ENCODE measurements at regions not wholly inside any gene's neighbourhood (a gene's known extent, or its start where the extent isn't known, plus 50 kb on each side); places are given as distances from the start of the nearest gene placed in this dataset.
"Not testable (repeated sequence)": the region's sequence is repeated elsewhere in the genome, so short reads cannot be mapped to it uniquely, and the experiment has no call there.

DNA sequence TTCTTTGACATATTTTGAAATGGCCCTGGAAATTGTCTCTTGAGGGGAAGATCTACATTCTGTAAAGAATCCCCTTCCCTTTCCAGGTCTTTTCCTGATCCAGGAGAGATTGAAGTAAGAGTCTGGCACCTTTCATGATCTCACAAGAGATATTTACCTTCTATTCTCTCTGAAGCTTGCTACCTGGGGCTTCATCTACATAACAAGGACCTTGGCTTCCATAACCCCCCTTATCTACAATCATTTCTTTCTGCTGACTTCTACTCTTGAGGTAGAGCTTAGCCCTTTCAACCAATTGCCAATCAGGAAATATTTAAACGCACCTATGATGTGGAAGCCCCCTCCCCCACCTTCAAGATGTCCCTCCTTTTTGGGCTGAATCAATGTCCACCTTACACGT lies 383.7 kb upstream of the MAGEB18 start:
- H3K27me3 ChIP-seq (ENCODE audit: low read length) = no peaks in the 10 kb centered on the region
- ChIA-PET CTCF (no interaction called here), POLR2A (ENCODE audit: unreplicated experiment) (no interaction called here)
- H3K4me1 ChIP-seq (ENCODE audit: insufficient read depth, low read length) = no peaks in the 10 kb centered on the region
- H2AFZ ChIP-seq (ENCODE audit: low read length) = no peak overlapping the region
- intact Hi-C loops (cut with micrococcal nuclease) = no loop called here
- H3K9me2 ChIP-seq (replicated peaks; ENCODE audit: low read length) = no peaks in the 10 kb centered on the region
- TF ChIP-seq EZH2phosphoT487 (IDR thresholded peaks at IDR 0.05; ENCODE audit: borderline replicate concordance, low read length) (no peak), EZH2 (IDR thresholded peaks at IDR 0.05; ENCODE audit: low read length, unreplicated experiment) (no peak)
- H3K9ac ChIP-seq (ENCODE audit: low read length) = no peak overlapping the region
- H3K4me3 ChIP-seq (ENCODE audit: low read length) = no peak overlapping the region
- H3K36me3 ChIP-seq (ENCODE audit: low read depth, low read length) = no peaks in the 10 kb centered on the region
- no peaks in the 10 kb centered on the region for H3F3A ChIP-seq (ENCODE audit: low read length, unreplicated experiment)
- H3K79me2 ChIP-seq (ENCODE audit: low read length) = no peaks in the 10 kb centered on the region
- H3K9me3 ChIP-seq (ENCODE audit: low read length) = no peaks in the 10 kb centered on the region
- H3K4me2 ChIP-seq (ENCODE audit: low read length) = no peak overlapping the region
- H4K20me1 ChIP-seq (ENCODE audit: low read length) = no peaks in the 10 kb centered on the region
- no peak for ATAC-seq
- BruUV-seq (replicated peaks) = no TSS peak
- no peak for DNase-seq
- H3K27ac ChIP-seq (ENCODE audit: low read length) = no peak overlapping the region

- TF ChIP-seq EZH2phosphoT487 (IDR thresholded peaks at IDR 0.05; ENCODE audit: borderline replicate concordance, low read length) (no peak), EZH2 (IDR thresholded peaks at IDR 0.05; ENCODE audit: low read length, unreplicated experiment) (no peak)
- TF ChIP-seq, protein P1, sequence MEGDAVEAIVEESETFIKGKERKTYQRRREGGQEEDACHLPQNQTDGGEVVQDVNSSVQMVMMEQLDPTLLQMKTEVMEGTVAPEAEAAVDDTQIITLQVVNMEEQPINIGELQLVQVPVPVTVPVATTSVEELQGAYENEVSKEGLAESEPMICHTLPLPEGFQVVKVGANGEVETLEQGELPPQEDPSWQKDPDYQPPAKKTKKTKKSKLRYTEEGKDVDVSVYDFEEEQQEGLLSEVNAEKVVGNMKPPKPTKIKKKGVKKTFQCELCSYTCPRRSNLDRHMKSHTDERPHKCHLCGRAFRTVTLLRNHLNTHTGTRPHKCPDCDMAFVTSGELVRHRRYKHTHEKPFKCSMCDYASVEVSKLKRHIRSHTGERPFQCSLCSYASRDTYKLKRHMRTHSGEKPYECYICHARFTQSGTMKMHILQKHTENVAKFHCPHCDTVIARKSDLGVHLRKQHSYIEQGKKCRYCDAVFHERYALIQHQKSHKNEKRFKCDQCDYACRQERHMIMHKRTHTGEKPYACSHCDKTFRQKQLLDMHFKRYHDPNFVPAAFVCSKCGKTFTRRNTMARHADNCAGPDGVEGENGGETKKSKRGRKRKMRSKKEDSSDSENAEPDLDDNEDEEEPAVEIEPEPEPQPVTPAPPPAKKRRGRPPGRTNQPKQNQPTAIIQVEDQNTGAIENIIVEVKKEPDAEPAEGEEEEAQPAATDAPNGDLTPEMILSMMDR (conservative IDR thresholded peaks at IDR 0.05; ENCODE audit: low read depth, low read length) = no peak
- intact Hi-C loops (cut with micrococcal nuclease) = no loop called here
Observed at GRCh38 chrX:25755194-25755593, 382.9 kb upstream of the MAGEB18 start.

DNA sequence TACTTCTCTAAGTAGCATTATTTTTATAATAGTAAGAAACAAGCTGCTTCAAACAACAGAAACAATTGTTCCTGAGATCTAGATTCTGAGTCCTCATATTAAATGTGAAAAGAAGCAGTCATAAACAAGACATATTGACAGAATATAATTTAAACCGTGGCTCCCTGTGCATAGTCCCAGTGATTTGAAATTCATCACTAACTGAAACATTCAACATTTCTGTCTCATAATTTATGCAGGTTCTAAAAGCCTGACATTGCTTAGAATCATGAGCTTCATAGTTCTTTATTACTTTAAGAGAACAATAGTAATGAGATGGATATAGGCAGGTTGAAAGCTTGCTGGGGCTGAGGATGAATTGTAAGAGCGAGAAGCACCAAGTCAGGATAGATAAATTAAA lies 375.5 kb upstream of the MAGEB18 start:
- H3K4me3 ChIP-seq (ENCODE audit: low read length) = no peak overlapping the region

More at GRCh38 chrX:25755194-25755593, 382.9 kb upstream of the MAGEB18 start:
- Histone ChIP-seq H3K9ac (ENCODE audit: low read length) (no peak overlapping the region), H3K9me2 (replicated peaks; ENCODE audit: low read length) (no peaks in the 10 kb centered on the region), H2AFZ (ENCODE audit: low read length) (no peak overlapping the region), H3K27ac (ENCODE audit: low read length) (no peak overlapping the region), H4K20me1 (ENCODE audit: low read length) (no peaks in the 10 kb centered on the region), H3K4me3 (ENCODE audit: low read length) (no peak overlapping the region), H3F3A (ENCODE audit: low read length, unreplicated experiment) (no peaks in the 10 kb centered on the region), H3K9me3 (ENCODE audit: low read length) (no peaks in the 10 kb centered on the region), H3K27me3 (ENCODE audit: low read length) (no peaks in the 10 kb centered on the region), H3K36me3 (ENCODE audit: low read depth, low read length) (no peaks in the 10 kb centered on the region), H3K4me1 (ENCODE audit: insufficient read depth, low read length) (no peaks in the 10 kb centered on the region), H3K4me2 (ENCODE audit: low read length) (no peak overlapping the region), H3K79me2 (ENCODE audit: low read length) (no peaks in the 10 kb centered on the region)
- no peak for ATAC-seq
- CTCF ChIA-PET = no interaction called here
- DNase-seq = no peak
- BruUV-seq (replicated peaks) = no TSS peak
- POLR2A ChIA-PET (ENCODE audit: unreplicated experiment) = no interaction called here

DNA sequence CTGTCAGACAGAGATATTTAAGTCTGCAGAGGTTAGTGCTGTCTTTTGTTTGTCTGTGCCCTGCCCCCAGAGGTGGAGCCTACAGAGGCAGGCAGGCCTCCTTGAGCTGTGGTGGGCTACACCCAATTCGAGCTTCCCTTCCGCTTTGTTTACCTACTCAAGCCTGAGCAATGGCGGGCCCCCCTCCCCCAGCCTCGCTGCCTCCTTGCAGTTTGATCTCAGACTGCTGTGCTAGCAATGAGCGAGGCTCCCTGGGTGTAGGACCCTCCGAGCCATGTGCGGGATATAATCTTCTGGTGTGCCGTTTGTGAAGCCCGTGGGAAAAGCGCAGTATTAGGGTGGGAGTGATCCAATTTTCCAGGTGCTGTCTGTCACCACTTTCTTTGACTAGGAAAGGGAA lies 366.3 kb upstream of the MAGEB18 start:
- H3K4me3 ChIP-seq (ENCODE audit: low read length); H3F3A ChIP-seq (ENCODE audit: low read length, unreplicated experiment); H3K9ac ChIP-seq (ENCODE audit: low read length); intact Hi-C loops (cut with micrococcal nuclease); H3K9me3 ChIP-seq (ENCODE audit: low read length); DNase-seq; H3K79me2 ChIP-seq (ENCODE audit: low read length); H4K20me1 ChIP-seq (ENCODE audit: low read length); H2AFZ ChIP-seq (ENCODE audit: low read length); POLR2A ChIA-PET (ENCODE audit: unreplicated experiment); H3K27ac ChIP-seq (ENCODE audit: low read length); H3K4me1 ChIP-seq (ENCODE audit: insufficient read depth, low read length); H3K36me3 ChIP-seq (ENCODE audit: low read depth, low read length); BruUV-seq (replicated peaks); CTCF ChIA-PET; H3K9me2 ChIP-seq (replicated peaks; ENCODE audit: low read length); H3K4me2 ChIP-seq (ENCODE audit: low read length); H3K27me3 ChIP-seq (ENCODE audit: low read length); ATAC-seq: not testable (repeated sequence)

More for the DNA sequence above, 375.5 kb upstream of the MAGEB18 start:
- Histone ChIP-seq H4K20me1 (ENCODE audit: low read length) (no peaks in the 10 kb centered on the region), H2AFZ (ENCODE audit: low read length) (no peak overlapping the region), H3K9me3 (ENCODE audit: low read length) (no peaks in the 10 kb centered on the region), H3K27ac (ENCODE audit: low read length) (no peak overlapping the region), H3K4me1 (ENCODE audit: insufficient read depth, low read length) (no peaks in the 10 kb centered on the region), H3K4me2 (ENCODE audit: low read length) (no peak overlapping the region), H3K79me2 (ENCODE audit: low read length) (no peaks in the 10 kb centered on the region), H3K27me3 (ENCODE audit: low read length) (no peaks in the 10 kb centered on the region), H3K9me2 (replicated peaks; ENCODE audit: low read length) (no peaks in the 10 kb centered on the region), H3K36me3 (ENCODE audit: low read depth, low read length) (no peaks in the 10 kb centered on the region), H3K9ac (ENCODE audit: low read length) (no peak overlapping the region), H3F3A (ENCODE audit: low read length, unreplicated experiment) (no peaks in the 10 kb centered on the region)
- BruUV-seq (replicated peaks) = no TSS peak
- POLR2A ChIA-PET (ENCODE audit: unreplicated experiment) = no interaction called here
- CTCF ChIA-PET = no interaction called here
- TF ChIP-seq EZH2phosphoT487 (IDR thresholded peaks at IDR 0.05; ENCODE audit: borderline replicate concordance, low read length) (no peak), EZH2 (IDR thresholded peaks at IDR 0.05; ENCODE audit: low read length, unreplicated experiment) (no peak)
- TF ChIP-seq, protein P1 (conservative IDR thresholded peaks at IDR 0.05; ENCODE audit: low read depth, low read length) = no peak
- DNase-seq = no peak
- ATAC-seq = no peak
- intact Hi-C loops (cut with micrococcal nuclease) = no loop called here

- intact Hi-C loops (cut with micrococcal nuclease) = not testable (repeated sequence)
Observed at GRCh38 chrX:25797796-25798195, 340.3 kb upstream of the MAGEB18 start.

More at GRCh38 chrX:25797796-25798195, 340.3 kb upstream of the MAGEB18 start:
- H3F3A ChIP-seq (ENCODE audit: low read length, unreplicated experiment); H3K9me2 ChIP-seq (replicated peaks; ENCODE audit: low read length); H2AFZ ChIP-seq (ENCODE audit: low read length); H3K4me1 ChIP-seq (ENCODE audit: insufficient read depth, low read length); H3K27me3 ChIP-seq (ENCODE audit: low read length); ATAC-seq; POLR2A ChIA-PET (ENCODE audit: unreplicated experiment); H3K4me3 ChIP-seq (ENCODE audit: low read length); DNase-seq; H3K79me2 ChIP-seq (ENCODE audit: low read length); H4K20me1 ChIP-seq (ENCODE audit: low read length); H3K4me2 ChIP-seq (ENCODE audit: low read length); H3K9me3 ChIP-seq (ENCODE audit: low read length); H3K9ac ChIP-seq (ENCODE audit: low read length); BruUV-seq (replicated peaks); H3K27ac ChIP-seq (ENCODE audit: low read length); H3K36me3 ChIP-seq (ENCODE audit: low read depth, low read length); CTCF ChIA-PET: not testable (repeated sequence)
